Cardiac fibroblast (primary cell): ENCODE measurements at regions not wholly inside any gene's neighbourhood (a gene's known extent, or its start where the extent isn't known, plus 50 kb on each side); places are given as distances from the start of the nearest gene placed in this dataset.
"Not testable (repeated sequence)": the region's sequence is repeated elsewhere in the genome, so short reads cannot be mapped to it uniquely, and the experiment has no call there.

Experiments
- DNase-seq, 2 donors: peaks; one replicate each; pipeline versions ENCODE4 v3.0.0 to v3.0.0-alpha.2; 2010; ENCODE audit warnings: low read depth in 2 of 2
- H3K4me3 ChIP-seq, 2 donors: replicated peaks in 1 of 2; 1 replicate in 1 of 2; 2 replicates in 1 of 2; pipeline ENCODE4 v1.5.1; 2011; ENCODE audit warnings: low read depth in 2 of 2, low read length in 2 of 2, mild to moderate bottlenecking in 2 of 2, moderate library complexity in 1 of 2
- TF ChIP-seq, protein P1 (sequence below): IDR thresholded peaks from one replicate; pipeline ENCODE4 v1.5.1; 2011; ENCODE audit warnings: low read depth, mild to moderate bottlenecking, low read length, inconsistent platforms

DNA sequence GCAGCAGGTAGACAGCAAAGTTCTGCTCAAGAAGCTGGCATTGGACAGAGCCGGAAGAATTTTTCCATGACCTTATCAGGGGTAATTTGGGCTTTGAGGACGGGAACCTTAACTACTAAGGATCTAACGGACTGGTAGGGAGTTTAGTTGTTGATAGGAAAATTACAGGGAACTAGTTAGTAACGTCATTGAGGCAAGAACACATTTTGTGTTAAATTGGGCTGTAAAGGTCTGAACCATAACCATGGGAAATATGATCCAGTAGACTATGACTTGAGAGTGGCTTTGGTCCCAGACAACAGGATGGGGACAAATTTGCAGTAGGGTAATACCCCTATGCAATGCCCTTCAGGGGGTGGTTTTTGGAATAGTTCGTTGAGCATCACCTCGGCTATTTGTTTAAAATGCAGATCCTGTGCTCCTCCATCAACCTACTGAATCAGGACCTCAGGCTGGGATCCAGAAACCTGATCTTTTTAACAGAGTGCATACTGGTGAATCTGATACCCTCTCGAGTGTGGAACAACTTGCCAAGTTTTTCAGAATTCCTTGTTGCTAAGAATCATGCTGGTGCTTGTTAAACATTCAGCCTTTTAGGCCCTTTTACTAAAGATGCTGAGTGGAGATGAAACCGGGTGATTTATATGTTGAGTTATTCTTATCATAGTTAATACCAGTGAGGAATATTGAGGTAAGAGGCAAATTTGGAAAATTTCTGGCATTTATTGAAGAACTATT lies 255.1 kb downstream of the MAP2K6 start:
- TF ChIP-seq, protein P1, sequence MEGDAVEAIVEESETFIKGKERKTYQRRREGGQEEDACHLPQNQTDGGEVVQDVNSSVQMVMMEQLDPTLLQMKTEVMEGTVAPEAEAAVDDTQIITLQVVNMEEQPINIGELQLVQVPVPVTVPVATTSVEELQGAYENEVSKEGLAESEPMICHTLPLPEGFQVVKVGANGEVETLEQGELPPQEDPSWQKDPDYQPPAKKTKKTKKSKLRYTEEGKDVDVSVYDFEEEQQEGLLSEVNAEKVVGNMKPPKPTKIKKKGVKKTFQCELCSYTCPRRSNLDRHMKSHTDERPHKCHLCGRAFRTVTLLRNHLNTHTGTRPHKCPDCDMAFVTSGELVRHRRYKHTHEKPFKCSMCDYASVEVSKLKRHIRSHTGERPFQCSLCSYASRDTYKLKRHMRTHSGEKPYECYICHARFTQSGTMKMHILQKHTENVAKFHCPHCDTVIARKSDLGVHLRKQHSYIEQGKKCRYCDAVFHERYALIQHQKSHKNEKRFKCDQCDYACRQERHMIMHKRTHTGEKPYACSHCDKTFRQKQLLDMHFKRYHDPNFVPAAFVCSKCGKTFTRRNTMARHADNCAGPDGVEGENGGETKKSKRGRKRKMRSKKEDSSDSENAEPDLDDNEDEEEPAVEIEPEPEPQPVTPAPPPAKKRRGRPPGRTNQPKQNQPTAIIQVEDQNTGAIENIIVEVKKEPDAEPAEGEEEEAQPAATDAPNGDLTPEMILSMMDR, result no peak
- DNase-seq, result no peak
- no peak overlapping the region for H3K4me3 ChIP-seq

- TF ChIP-seq, protein P1, result no peak
- peak; percentile 53 to 74 for DNase-seq
- H3K4me3 ChIP-seq, result no peak overlapping the region
These were observed 258.4 kb downstream of the MAP2K6 start for GRCh38 chr17:69672924-69673323.

DNA sequence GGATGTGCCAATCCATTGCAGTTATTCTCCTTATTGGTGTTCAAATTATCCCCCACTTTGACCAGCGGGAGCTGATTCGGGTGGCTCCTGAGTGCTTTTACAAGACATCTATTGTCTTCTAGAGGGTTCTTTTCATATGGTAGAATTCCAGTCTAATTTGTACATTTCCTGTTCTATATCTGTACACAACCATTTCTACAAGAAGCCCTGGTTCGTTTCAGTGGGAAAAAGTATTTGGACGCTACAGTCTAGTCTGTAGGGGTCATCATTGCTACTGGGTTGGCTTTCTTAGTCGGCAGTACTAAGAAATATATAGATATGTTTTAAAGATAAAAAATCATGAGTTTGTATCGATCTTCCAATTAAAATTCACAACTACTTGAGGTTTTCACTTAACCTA lies 262.6 kb downstream of the MAP2K6 start:
- H3K4me3 ChIP-seq, result no peak overlapping the region
- DNase-seq, result peak in 1 of 2 donors; percentile 60
- TF ChIP-seq, protein P1, result no peak

- no peak for DNase-seq
- H3K4me3 ChIP-seq, result no peak overlapping the region
- TF ChIP-seq, protein P1, result no peak
These were observed 263.7 kb downstream of the MAP2K6 start for GRCh38 chr17:69678206-69678605.

GRCh38 chr17:69679829-69680228 lies 265.3 kb downstream of the MAP2K6 start:
- DNase-seq, result no peak
- TF ChIP-seq, protein P1, result no peak
- H3K4me3 ChIP-seq, result no peak overlapping the region

GRCh38 chr17:69684251-69684650 lies 269.8 kb downstream of the MAP2K6 start:
- TF ChIP-seq, protein P1, result no peak
- no peak overlapping the region for H3K4me3 ChIP-seq
- DNase-seq, result no peak

DNA sequence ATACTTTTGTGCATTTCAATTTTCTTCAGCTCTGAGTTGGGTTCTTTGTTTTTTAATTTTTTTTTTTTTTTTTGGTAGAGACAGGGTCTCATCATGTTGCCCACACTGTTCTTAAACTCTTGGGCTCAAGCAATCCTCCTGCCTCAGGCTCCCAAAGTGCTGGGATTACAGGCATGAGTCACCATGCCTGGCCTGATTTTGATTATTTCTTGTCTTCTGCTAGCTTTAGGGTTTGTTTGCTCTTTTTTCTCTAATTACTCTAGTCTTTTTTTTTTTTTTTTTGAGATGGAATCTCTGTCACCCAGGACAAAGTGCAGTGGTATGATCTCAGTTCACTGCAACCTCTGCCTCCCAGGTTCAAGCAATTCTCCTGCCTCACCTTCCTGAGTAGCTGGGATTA lies 270.7 kb downstream of the MAP2K6 start:
- not testable (repeated sequence) for DNase-seq, H3K4me3 ChIP-seq
